Stimulated activated CD4-positive, alpha-beta T cell treated with anti-CD3 and anti-CD28 coated beads, TNF-alpha, amount 100 ng/mL, for 4 hours (primary cell): ENCODE measurements at regions not wholly inside any gene's neighbourhood (a gene's known extent, or its start where the extent isn't known, plus 50 kb on each side); places are given as distances from the start of the nearest gene placed in this dataset.

Experiments used
- DNase-seq, 3 experiments: peaks; one replicate each; pipeline ENCODE4 v3.0.0-alpha.2; 2020; ENCODE audit warnings: low read depth in 3 of 3

DNA sequence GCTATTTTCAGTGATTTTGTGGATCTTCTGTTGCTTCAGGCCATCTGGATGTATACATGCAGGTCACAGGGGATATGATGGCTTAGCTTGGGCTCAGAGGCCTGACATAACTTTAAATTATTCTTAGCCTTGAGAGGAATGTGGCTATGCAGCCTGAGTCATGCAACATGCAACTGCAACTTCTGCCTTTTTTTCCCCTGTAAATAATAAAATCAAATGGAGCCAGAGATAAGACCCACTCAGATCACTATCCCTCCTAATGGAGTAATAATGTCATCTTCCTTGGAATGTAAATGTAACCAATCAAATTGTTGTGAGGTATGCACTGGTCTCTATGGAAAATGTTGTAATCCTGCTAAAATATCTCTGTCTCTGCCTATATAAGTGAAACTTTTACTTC is 54.9 kb downstream of the MAGEB17 start:
- DNase-seq: no peak

DNA sequence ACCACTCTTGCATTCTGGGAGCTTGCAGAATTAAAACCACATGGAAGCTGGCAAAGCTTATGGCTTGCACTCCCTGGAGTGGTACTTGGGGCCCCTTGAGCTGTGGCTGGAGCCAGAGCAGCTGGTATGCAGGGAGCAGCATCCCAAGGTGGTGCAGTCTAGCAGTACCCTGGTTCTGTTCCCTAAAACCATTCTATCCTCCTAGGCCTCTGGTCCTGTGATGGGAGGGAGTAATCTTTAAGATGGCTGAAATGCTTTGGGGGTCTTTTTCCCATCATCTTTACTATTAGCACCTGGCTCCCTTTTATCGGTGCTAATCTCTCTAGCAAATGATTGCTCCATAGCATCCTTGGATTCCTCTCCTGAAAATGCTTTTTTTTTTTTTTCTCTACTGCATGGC is 56.1 kb downstream of the MAGEB17 start:
- DNase-seq: no peak

DNA sequence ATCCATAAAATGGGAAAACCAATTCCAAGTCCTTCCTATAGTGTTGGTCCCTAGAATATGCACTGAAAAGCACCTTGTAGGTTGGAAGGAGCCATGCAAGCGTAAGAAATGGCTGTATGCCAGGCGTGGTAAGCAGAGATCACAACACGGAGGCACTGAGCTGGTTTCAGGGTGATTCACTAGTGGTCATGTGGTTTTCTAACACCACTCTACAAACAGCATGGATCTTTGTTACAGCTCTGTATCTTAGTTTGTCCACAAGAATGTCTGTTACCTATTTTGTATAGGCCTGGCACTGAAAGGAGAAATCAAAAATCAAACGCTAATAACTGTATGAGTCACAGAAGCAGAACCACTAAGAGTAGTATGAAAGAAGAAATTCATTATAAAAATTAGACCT is 71.9 kb downstream of the MAGEB17 start:
- no peak for DNase-seq

DNA sequence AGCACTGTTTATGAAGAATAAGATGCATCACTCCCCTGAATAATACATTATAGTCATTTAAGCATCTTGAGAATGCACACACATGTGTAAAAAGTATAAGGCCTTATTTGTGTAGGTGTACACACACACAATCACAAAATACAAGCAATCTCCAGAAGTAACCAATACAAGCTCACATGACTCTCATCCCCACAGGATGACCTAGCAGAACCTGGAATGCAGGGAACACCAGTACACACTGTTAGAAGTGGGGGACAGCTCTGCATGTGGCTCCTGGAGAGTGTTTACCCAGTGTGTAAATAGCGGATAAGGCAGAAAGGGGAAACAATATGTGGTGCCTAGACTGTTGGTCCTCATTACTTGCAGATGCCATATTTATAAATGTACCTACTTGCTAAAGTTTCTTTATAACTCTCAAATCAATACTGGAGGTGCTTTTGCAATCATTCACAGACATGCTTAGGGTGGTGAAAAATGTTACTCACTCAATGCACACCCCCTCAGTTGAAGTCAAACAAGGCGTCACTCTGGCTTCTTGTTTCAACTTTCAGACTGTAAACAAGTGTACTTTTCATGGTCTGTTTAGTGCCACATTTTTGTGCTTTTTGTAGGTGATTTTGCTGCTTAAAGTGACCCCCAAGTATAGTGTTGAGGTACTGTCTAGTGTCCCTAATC is 73.1 kb downstream of the MAGEB17 start:
- no peak for DNase-seq

DNA sequence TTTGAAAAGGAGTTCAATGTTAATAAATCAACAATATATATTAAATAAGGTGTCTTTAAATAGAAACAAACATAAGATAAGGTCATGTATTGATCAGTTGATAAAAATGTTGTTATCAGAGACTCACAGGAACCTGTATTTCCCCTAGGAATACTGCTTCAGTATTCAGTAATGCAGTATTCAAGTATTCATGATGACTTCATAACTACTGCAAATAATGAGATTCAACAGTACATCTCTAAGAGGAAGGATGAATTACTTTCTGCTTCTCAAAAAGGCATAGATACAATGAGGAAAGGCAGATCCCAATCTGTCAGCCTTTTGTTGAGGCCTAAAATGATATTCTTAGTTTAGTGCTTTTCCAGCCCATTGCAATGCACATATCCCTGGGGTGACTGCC is 73.7 kb downstream of the MAGEB17 start:
- DNase-seq: no peak

DNA sequence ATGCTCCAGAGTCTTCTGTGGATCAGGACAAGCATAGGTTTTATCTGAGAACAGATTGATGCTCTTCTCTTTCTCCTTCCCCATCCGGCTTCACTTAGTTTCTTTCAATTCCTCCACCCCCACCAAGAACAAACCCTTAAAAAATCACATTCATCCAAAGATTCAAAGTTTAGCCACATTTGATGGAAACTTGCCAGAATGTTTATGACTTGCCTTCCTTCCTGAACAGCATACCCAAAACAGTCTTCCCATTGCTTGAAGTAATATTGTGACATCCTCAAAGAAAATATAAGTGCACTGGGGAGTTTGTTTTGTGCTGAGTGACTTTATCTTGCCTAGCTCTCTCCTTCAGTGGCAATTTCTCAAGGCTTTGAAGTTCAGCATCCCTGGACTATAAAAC is 83.0 kb downstream of the MAGEB17 start:
- DNase-seq: no peak

DNA sequence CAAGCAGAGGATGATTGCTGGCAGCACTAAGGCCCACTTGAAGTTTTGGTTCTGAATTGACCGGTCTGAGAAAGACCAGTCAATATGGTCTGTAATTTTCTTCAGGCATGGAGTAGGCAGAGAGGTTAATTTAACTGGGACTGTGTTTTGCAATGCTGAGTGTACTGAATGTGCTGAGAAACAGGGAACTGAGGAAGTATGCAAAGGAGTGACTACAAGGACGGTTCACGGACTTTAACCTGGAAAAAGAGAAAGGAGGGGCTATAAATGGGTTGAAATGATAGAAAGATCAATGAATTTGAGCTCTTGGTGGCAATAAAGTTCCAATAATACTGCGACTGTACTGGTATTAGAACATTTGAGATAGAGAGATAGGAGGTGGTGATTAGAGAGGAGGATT is 84.5 kb downstream of the MAGEB17 start:
- no peak for DNase-seq

DNA sequence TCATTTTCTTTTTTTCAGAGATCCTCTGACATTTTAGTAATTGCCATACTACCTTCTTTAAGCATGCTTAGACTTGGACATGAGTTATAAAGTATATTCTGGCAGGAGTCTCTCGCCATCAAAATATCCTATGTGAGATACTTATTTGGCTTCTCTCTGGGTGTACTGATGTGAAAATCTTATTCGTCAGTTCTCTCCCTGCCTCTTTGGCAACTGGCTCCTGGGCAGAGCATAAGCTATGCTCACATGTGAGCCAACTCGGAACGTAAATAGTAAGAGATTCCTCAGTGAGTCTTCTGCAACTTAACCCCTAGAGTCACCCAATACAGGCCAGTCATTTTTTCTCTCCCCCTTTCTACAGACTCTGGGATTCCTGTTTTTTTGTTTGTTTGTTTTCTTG is 91.6 kb downstream of the MAGEB17 start:
- no peak for DNase-seq

DNA sequence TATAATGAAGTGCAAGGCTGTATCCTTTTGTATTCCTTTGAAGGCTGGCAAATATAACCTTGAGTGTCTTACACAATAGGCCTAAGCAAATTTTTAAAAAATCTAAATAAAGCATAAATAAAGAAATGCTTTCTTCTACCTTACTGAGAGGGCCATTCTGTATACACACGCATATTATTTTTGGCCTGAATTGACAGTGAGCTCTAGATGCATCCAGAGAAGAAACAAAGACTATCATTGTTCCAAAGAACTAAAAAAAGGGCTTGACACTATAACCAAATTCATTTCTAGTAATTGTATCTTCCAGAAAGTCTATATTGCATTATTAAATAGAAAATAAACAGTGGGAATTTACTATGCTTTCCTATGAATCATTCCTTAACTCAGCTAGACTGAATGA is 100.2 kb downstream of the MAGEB17 start:
- no peak for DNase-seq

DNA sequence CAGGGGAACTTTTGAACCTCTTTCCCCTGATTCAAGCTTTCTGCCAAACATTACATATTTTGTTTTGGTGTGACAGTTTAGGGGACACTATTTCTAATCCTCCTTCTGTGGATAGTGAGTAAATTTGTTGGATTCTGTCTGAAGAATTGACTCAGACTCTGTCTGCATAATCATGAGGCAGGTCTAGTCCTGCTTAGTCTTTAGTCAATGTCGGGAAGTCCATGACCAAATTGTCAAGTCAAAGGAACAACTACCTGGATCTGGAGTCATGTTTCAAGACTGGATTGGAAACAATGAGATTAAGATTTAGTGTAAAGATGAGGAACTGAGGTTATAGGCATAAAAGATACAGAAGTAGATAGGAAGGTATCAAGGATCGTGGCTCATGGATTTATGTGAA is 100.9 kb downstream of the MAGEB17 start:
- DNase-seq: no peak

DNA sequence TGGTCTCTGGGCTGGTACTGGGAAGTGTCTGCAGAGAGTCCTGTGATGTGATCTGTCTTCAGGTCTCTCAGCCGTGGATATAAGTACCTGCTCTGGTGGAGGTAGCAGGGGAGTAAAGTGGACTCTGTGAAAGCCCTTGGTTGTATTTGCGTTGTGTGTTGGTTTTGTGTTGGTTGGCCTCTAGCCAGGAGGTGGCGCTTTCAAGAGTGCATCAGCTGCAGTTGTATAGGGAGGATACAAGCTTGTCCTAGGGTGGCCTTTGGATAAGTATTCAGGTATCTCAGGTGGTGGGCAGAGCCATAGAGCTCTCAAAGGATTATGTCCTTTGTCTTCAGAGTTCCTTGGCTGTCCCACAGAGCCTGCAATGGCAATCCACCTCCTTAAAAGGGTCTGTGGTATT is 111.6 kb downstream of the MAGEB17 start:
- DNase-seq: no peak

DNA sequence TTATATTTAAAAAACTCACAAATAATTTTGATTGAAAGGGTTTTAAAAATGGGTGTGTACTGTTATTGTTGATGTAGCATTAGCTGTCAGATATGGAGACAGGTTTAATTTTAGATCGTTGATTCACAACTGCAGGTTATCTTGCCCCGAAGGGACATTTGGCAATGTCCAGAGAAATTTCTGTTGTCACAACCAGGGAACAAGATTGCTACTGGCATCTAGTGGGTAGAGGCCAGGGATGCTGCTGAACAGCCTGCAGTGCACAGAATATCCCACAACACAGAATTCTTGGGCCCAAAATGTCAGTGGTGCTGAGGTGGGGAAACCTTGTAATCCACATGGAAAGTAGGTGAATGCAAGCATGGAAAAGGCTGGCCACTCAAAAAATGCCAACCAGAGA is 114.9 kb downstream of the MAGEB17 start:
- no peak for DNase-seq

DNA sequence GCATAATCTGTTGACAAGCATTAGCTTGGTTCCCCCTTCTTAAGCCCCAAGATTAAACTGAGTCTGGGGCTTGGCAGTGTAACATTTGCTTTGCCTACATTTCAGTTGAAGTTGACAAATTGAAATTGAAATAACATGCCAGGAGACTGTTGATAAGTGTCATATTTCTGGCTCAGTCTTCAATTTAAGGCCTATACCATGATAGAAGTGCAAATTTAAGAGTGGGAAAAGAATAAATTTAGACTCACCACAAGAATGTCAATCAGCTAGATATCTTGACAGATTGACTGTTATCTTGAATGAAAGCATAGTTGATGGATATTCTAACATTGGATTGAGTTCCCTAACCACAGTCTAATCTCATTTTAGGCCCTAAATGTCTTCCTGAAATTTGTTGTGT is 117.6 kb downstream of the MAGEB17 start:
- no peak for DNase-seq

DNA sequence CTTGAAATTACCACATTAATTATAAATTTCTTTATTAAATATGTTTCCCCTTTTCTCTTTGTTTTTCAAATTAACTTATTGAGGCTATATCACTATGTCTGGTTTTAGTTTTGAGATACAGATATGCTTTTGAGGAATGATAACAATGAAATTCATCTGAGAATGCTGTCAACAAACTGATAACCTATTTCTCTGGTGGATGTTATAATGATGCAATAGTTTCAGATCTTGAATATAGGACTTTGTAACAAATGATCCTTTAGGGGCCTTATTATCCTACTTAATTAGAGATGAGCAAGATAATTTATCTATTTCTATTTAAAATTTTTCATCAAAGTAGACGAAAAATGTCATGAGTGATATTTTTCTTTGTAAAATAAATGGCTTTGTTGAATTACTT is 123.7 kb downstream of the MAGEB17 start:
- DNase-seq: no peak

DNA sequence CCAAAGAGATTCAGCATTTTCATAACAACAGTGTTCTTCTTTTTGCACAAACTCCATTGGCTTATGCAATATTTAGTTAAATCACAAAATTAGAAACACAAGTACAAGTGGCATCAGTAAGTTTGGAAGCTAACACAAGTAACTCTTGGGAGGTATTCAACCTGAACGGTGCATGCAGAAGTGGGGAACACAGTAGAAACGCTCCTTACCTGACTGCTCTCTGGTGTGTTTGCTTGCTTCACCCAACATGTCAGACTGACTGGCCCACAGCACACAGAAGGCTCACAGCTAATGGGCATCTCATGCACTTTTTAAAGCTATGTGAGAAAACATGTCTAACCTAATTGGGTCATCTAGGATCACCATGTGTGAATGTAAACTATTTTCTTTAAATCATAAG is 133.6 kb downstream of the MAGEB17 start:
- DNase-seq: no peak

DNA sequence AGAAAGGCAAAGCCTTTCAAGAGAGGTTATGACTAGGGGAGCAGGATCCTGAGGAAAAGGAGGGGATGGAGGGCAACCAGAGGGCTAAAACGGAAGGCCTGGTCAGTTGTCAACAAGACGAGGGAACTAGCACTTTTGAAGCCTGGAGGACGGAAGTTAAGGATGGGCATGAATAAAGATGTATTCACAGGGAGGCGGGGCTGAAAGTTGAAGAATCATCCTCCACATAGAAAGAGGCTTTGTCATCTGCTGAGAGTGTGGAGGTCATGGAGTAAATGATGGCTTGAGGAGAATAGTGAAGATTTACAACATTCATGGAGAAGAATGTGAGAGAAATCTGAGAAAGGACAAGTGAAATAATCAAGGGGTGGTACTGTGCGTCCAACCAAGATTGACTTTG is 137.5 kb downstream of the MAGEB17 start:
- DNase-seq: no peak

DNA sequence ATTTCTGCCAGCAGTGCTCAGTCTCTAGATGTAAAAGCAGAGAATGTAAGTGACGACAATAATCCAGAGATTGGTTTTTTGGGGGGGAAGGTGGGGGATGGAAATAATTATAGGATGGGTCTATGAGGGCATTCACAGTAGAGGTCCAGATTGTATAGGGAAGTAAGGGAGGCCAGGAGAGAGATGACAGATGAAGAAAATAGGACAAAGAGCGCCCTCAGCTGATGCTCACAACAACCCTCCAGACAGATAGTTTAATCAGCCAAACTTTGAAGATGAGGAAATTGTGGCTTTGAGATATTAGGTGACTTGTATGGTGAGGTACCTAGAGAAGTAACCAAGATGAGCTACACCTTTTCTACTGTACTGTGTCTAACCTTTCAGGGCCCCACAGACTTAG is 137.9 kb downstream of the MAGEB17 start:
- DNase-seq: no peak

DNA sequence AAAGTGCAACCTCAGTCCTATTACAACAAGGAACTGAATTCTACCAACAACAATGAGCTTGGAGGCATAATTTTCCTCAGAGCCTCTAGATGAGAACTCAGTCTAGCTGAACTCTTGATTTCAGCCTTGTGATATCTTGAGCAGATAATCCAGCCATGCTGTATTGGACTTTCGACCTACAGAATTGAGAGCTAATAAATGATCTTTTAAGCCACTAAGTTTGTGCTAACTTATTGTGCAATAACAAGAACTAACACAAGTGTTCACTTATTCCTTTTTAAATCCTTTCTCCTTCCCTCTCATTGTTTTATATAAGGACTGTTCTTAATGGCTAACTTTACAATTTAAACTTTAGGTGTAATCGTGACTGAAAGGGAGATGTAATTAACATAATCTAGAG is 140.7 kb downstream of the MAGEB17 start:
- no peak for DNase-seq

DNA sequence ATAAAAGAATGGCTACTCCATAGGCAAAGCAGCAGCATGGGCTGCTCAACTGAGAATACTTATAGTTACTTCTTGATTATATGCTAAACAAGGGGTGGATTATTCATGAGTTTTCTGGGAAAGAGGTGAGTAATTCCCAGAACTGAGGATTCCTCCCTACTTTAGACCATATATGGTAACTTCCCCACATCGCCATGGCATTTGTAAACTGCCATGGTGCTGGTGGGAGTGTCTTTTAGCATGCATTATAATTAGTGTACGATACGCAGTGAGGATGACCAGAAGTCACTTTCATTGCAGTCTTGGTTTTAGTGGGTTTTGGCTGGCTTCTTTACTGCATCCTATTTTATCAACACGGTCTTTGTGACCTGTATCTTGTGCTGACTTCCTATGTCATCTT is 141.5 kb downstream of the MAGEB17 start:
- DNase-seq: no peak

DNA sequence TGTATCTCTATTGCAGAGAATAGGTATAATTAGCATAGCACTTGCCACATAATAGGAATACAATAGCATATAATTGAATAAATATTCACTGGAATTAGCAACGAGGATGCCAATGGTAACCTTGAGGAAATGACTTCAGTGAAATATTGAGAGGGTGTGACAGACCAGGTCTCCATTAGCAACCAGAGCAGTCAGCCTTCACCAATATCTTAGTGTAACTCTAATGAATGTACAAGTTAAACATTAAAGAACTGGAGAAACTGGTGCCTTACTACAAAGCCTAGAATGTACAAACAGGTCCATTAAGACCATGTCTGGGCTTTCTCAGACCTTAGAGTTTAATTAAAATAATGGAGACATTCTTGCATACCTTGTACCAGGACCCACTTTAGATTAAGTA is 143.0 kb downstream of the MAGEB17 start:
- no peak for DNase-seq

DNA sequence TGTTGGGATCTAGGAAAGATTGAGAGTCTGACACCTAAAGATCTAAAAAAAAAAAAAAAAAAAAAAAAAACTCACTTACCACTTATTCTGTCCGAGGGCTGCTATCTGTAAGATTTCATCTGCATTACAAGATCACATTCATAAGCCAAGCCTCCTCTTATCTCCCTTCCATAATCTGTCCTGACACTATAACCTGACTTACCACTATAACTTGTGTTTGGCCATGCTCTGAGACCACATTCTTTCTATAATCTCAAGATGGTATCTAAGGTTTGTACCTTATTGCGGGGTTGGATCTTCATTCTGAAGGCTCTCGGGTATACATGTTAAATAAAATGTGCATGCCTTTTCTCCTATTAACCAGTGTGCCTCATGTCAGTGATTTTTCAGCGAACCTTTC is 144.4 kb downstream of the MAGEB17 start:
- no peak for DNase-seq

DNA sequence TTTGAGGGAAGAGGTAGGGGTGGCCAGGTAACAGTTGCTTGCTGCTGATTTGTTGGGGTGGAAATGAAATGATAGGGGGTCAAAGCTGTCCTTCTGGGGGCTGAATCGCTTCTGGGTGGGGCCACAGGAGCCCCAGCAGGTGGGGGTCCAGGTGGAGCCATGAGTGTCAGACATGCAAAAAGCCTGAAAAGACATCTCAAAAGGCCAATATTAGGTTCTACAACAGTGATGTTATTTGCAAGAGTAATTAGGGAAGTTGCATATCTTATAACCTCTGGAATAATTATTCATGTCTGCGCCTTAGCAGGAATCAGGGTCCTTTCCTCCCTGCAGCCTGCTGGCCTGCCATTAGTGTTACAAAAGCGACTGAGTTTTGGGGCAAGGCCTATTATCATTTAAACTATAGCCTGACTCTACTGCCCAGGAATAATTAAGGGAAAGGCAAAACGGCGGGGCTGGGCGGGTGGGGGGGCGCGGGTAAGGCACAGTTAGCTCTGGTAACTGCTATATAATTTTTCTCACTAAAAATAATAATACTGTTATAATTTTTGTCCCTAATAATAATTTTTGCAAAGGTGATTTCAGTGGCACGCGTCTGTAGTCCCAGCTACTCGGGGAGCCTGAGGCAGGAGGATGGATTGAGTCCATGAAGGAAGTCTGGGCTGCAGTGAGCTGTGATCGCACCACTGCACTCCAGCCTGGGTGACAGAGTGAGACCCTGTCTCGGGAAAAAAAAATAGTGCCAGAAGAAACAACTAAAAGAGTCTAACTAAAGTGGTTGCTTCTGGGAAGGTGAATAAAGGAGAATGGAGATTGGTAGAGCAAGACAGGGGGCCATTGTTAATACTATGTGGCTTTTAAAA is 145.7 kb downstream of the MAGEB17 start:
- no peak for DNase-seq

DNA sequence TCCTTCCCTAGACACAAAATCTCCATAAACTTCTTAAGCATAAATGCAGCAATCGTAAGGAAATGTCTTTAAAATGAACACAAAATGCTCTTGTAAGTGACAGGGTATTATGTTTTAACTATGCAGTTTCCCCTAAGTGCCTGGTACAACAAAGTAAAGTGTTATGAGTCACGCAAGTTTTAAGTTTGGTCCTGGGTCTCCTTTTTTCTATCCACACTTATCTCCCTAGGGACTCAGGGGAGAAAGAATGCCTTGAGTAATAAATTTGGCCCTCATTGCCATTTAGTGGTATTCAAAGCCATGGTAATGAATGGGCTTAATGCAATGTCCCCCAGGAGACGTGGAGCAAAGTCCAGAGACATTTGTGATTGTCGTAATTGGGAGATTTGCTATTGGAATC is 149.1 kb downstream of the MAGEB17 start:
- no peak for DNase-seq

DNA sequence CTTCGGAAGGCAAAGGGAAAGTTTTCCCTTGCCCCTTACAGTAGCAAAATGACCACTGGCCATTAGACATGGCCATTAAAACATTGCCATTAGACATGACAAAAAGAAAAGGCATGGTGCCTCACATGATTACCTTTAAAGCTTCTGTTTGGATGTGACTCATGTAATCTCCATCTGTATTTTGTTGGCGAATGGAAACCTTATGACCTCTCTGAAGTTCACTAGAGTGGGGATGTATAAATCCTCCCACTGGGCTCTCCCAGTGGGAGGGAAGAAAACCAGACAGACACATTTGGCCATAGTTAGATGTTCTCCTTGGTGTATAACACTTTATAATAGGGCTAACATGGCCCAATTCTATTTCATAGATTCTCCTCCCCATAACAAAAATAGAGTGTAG is 152.6 kb downstream of the MAGEB17 start:
- no peak for DNase-seq
